ENCODE measurements at regions not wholly inside any gene's neighbourhood (a gene's known extent, or its start where the extent isn't known, plus 50 kb on each side); places are given as distances from the start of the nearest gene placed in this dataset.
A peak's percentile ranks its signal among the peaks of the same experiment; 100 is the strongest.

DNA sequence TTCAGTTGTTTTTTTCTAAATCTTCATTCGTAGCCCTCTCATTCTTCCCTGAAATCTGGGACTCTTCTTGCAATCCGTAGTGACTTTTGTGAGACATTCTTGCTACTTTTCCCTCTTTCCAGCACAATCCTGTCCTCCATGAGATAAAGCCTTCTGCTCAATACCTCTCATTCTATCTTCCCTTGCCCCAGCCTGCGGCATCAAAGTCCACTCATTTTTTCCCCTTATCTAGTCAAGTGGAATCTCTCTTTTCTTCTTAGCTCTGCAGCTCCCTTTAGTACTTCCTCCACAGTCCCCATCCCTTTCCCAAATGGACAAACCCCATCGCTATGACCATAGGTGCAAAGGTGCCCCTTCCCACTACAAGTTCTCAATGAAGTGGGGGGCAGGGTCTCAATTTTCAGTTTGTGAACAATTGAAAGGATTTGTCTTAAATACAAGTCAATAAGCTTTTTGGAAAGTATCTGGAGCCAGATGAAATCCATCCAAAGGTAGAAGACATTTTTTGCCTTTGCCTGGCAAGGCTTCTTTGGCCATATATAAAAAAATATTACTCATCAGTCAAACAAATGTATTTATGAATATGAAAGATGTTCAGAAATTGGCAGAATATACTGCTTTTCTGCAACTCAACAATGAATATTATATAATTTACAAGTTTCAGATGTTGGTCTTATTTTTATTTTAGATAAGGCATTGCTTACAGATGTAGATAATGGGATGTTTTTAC, 179.4 kb downstream of the SNAPC1 start:
- no peak for DNase-seq (ENCODE audit: low read depth in 2 of 3, low spot score in 1 of 3)

DNA sequence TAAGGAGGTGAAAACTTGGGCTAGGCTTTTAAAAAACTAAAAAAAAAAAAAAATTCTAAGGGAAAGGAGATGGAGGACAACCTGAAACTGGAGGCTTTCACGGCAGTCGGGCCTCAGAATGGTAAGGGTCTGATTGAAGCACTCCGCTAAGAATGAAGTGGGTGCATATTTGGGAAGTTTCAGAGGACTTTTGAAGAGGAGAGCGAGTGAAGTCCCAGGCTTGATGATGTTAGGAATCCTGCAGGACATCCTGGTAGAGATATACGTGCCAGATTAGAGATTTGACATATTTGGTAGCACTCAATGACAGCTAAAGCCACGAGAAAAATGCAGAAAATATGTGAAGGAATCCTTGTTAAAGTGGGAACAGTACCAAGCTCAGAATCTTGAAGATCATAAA, 186.2 kb downstream of the SNAPC1 start:
- no peak for DNase-seq (ENCODE audit: low read depth in 2 of 3, low spot score in 1 of 3)

DNA sequence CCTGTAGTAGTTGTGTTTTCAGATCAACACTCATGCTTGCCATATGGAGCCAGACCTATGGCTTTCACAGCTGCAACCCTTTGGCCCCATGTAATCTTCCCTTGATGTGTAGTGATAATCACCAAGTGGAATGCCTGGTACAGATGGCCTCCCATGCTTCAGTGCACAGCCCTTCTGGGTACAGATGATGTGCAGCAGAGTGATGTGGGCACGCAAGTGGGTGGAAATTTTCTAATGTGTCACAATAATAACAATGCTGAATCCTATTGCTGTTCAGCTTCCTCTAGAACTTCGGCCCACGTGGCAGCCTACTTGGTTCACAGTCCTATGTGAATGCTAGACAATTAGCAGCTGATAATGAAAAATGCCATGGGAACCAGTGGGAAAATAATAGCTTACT, 188.1 kb downstream of the SNAPC1 start:
- DNase-seq (ENCODE audit: low read depth in 2 of 3, low spot score in 1 of 3): no peak

DNA sequence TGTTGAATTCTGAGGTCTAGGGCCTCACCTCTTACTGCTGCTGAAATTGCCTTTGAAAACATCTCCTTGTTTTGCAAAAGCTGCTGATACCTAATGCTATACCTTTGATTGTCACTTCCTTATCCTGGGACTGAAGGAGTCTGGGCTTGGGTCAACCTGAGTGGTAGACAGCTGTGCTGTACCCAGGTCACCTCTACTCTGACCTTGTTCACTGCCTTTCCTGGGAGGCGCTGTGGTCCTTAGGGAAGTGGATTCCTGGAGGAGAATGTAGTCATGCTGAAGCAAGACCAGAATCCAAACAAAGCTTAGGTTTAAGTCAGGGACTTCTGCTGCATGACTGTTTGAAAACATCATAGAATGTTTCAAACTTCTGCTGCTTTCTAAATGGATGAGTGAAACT, 191.4 kb downstream of the SNAPC1 start:
- DNase-seq (ENCODE audit: low read depth in 2 of 3, low spot score in 1 of 3): no peak

DNA sequence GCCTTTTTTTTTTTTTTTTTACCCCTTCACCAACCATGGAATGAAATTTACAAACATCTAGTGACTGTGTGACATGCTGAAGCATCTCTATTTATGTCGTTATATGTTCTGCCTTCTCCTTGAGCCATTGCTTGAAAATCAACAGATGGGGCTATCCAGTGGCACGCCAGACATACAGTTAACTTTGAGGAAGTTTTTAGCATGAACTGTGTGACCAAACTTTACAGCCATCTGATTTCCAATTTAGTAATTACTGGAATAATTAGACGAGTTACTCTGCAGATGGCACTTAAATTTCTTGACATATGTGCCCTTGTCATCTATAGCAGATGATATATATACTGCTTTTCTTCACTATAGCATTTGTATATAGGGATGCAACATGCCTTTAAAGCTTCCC, 192.1 kb downstream of the SNAPC1 start:
- DNase-seq (ENCODE audit: low read depth in 2 of 3, low spot score in 1 of 3): no peak

DNA sequence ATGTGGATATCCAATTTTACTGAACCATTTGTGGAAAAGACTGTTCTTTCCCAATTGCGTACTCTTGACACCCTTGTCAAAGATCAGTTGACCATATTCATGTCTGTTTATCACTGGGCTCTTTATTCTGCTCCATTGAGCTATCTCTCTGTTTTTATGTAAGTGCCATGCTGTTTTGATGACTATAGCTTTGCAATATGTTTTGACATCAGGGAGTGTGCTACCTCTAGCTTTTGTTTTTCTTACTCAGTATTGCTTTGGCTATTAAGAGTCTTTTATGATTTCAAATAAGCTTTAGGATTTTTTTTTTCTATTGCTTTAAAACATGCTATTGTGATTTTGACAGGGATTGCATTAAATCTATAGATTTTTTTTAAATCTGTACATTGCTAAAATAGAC, 194.3 kb downstream of the SNAPC1 start:
- no peak for DNase-seq (ENCODE audit: low read depth in 2 of 3, low spot score in 1 of 3)

DNA sequence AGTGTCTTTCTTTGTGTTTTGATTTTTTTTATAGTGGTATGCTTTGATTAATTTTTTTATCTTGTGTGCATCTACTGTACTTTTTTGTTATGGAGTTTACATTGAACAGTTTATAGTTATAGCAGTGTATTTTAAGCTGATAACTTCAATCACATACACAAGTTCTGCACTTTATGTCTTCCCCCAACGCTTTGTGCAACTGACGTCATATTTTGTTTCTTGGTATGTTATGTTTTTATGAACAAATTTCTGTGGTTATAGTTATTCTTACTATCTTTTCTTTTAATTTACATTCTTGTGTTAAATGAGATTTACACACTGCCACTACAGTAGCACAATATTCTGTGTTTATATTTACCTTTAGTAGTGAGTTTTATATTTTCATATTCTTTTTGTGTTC, 197.1 kb downstream of the SNAPC1 start:
- DNase-seq (ENCODE audit: low read depth in 2 of 3, low spot score in 1 of 3): no peak

DNA sequence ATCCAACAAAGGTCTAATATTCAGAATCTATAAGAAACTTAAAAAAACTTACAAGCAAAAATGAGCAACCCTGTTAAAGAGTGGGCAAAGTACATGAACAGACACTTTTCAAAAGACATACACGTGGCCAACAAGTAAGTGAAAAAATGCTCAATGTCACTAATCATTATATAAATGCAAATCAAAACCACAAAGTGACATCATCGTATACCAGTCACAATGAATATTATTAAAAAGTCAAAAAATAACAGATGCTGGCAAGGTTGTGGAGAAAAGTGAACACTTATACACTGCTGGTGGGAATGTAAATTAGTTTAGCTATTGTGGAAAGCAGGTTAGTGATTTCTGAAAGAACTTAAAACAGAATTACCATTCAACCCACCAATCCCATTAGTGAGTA, 199.1 kb downstream of the SNAPC1 start:
- DNase-seq (ENCODE audit: low read depth in 2 of 3, low spot score in 1 of 3): no peak

DNA sequence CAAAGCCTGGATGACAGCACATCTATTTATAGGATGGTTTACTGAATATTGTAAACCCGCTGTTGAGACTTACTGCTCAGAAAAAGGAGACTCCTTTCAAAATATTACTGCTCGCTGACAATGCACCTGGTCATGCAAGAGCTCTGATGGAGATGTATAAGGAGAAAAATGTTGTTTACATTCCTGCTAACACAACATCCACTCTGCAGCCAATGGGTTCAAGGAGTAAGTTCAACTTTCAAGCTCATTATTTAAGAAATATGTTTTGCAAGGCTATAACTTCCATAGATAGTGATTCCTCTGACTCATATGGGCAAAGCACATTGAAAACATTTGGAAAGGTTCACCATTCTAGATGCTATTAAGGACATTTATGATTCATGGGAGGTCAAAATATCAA, 201.7 kb downstream of the SNAPC1 start:
- no peak for DNase-seq (ENCODE audit: low read depth in 2 of 3, low spot score in 1 of 3)

DNA sequence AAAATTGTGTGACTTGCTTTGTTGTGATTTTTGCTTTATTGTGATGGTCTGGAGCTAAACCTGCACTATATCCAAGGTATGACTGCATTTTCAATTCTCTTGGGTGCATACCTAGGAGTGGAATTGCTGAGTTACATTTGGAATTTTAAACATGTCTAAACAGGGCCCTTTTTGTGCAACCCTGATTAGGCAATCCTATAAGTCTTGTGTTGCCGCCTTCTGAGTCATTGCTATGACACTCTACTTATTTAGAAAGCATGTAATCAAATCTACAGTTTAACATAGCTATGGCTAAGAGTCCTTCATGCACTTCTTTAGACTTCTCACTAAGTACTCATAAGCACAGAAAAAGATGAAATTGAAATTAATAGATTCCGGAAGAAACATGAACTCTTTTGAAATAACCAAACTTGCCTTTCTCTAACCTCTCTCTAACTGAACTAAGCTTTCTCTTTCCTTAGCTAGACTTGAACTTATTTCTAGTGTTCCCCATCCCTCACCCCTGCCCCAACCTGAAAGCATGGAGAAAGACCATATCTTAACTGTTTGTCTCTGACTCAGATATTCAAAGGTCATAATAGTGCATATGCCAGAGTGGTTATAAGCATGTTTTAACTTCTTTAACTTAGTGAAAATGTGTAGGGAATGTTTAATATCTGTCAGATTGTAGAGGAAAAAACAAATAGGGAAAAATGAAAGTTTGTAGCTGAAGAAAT, 203.0 kb downstream of the SNAPC1 start:
- DNase-seq (ENCODE audit: low read depth in 2 of 3, low spot score in 1 of 3): no peak

DNA sequence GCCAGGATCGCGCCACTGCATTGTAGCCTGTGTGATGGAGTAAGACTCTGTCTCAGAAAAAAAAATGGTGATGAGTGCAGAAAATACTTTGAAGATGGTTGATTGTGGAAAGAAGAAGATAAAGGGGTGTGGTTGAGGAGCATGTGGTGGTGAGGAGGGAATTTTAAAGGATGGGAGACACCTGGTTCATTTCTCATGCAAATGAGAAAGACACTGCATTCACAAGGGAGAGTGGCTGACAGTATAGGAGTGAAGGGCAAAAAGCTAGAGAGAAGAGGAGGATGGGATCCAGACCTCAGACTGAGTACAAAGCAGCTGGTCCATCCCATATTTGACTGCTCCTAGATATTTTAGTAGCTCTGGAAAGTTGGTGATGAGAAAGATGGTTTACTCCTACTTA, 206.0 kb downstream of the SNAPC1 start:
- no peak for DNase-seq (ENCODE audit: low read depth in 2 of 3, low spot score in 1 of 3)

DNA sequence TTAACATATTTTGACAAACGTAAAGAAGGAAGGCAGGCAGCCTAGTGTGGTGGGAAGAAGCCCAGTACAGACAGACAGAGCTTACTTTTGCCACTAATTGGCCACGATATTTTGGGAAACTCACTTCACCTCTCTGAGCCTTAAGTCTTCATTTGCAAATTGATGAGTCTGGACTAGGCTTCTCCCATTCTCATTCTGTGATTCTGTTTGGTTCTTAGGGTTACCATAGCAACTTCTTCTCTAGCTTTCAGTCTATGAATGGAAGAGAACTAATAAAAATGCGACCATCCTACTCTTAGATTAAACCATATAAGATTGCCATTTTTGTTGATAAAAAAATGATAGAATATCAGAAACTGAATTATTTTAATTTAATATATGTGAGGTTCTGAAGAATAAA, 210.5 kb downstream of the SNAPC1 start:
- DNase-seq (ENCODE audit: low read depth in 2 of 3, low spot score in 1 of 3): no peak

DNA sequence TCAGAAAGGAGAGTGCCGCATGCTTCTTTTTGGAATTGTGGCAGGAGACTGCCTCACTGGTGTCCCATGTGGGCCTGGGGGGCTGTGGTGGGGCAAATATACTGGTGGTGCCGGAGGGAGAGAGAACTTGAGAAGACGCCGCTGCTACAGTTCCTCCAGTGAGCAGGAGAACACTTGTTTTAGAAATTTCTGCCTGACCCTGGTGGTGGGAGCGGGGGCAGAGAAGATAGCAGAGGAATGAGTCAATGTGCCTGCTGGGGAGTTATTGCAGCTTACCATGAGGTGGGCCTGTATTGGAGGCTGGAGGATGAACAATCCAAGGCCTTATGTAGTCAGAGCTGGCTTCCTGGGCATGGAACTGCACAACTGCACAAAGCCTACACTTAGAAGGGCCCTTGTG, 211.8 kb downstream of the SNAPC1 start:
- DNase-seq (ENCODE audit: low read depth in 2 of 3, low spot score in 1 of 3): no peak

DNA sequence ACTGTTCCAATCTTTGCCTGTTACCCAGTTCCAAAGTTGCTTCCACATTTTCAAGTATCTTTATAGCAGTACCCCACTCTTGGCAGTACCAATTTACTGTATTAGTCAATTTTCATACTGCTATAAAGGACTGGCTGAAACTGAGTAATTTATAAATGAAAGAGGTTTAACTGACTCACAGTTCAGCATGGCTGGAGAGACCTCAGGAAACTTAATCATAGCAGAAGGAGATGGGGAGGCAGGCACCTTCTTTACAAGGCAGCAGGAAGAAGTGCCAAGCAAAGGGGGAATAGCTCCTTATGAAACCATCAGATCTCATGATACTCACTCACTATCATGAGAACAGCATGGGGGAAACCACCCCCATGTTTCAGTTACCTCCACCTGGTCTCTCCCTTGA, 215.0 kb downstream of the SNAPC1 start:
- no peak for DNase-seq (ENCODE audit: low read depth in 2 of 3, low spot score in 1 of 3)

DNA sequence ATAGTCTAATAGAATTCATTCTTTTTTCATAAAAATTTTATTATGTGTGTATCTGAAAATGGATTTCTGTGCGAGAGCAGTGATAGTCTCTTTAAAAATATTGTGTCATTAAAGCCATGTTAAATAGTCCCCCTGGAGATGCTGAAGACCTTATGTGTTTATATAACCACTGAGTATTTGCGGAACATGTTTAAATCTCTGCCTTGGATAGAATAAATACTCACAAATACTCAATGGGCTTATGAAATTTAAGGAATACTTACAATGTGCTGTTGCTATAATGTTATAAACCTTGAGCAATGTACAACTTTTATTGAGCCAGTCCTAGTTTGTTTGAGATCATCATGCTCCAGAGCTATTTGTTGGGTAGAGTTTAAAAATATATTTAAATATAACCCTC, 226.0 kb downstream of the SNAPC1 start:
- DNase-seq (ENCODE audit: low read depth in 2 of 3, low spot score in 1 of 3): no peak

DNA sequence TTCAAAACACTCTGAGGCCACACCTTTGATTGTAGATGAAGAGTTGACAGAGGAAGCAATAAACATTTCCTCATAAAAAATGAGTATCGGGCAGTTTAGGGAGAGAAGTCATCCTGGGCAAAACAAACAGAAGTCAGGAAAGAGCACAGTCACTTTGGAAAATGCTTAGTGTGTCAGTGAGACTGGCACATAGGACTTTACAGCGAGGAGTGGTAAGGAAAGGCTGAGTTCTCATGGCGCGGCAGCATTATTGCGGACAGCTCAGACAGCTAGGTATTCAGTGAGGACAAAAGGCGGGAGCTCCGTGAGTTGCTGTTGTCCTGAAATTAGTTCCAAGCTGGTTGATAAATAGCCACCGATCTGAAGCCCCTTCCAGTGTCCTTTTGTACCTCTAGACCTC, 229.9 kb downstream of the SNAPC1 start:
- DNase-seq (ENCODE audit: low read depth in 2 of 3, low spot score in 1 of 3): no peak

DNA sequence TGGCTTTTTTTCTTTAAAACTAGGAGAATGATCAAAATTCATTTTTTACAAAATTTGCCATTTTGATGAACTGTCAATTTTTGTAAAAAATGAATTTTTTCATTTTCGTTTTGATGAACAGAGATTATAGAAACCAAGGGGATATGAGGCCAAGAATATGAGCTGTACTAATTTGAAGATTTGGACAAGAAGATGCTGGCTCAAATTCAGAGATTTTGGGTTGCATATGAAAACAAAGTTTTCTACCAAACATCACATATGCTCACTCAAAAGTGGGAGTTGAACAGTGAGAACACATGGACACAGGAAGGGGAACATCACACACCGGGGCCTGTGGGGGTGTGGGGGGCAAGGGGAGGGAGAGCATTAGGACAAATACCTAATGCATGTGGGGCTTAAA, 230.7 kb downstream of the SNAPC1 start:
- no peak for DNase-seq (ENCODE audit: low read depth in 2 of 3, low spot score in 1 of 3)

DNA sequence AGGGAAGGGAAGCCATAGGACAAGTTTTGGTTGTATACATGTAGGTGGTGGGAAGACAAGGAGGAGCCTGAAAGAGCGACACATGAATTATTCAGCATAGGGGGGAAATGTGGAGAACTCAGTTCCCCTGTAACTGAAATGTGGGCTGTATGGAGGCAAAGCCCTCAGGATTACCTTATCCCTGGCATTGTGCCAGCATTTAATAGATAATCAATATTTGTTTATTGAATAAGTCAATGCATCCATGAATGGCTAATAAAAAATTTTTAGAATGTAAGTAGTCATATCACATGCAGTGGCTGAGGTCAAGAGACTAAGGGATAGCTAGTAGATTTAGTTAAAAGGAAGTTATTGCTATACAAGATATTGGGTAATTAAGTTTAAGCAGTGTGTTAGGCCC, 232.4 kb downstream of the SNAPC1 start:
- DNase-seq (ENCODE audit: low read depth in 2 of 3, low spot score in 1 of 3): no peak

DNA sequence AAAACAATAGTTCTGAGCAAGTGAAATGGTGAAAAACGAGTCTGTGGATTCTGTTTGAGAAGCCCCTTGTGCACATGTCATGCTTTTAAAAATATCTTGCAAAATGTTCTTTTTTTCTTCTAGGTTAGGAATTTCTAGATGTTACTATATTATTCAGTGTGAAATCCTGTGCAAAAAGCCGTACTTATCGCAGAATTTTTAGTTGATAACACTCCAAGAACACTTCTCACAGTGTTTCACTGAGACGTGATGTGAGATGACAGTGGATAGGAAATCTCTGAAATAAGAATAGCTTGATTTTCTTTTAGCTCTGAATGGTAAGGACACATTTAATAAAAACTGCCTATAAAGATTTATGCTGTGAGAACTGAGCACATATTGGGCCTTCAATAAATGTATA, 234.5 kb downstream of the SNAPC1 start:
- DNase-seq (ENCODE audit: low read depth in 2 of 3, low spot score in 1 of 3): no peak

DNA sequence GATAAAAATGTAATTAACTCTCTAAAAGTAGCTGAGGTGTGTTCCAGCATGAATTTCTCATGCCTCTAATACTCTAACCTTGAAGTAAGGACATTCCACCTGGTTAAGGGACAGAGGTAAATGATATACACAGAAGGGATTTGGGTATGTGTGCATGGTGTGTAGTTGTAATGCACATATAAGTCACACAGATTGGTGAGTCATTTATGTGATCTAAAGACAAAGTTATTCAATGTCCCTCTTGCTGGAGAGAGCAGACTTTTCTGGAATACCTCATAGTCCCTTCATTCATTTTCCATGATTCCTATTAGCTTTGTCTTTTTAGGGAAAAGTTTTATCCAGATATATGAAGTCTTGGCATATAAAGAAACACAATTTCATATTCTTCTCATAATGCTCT, 234.9 kb downstream of the SNAPC1 start:
- DNase-seq (ENCODE audit: low read depth in 2 of 3, low spot score in 1 of 3): no peak

DNA sequence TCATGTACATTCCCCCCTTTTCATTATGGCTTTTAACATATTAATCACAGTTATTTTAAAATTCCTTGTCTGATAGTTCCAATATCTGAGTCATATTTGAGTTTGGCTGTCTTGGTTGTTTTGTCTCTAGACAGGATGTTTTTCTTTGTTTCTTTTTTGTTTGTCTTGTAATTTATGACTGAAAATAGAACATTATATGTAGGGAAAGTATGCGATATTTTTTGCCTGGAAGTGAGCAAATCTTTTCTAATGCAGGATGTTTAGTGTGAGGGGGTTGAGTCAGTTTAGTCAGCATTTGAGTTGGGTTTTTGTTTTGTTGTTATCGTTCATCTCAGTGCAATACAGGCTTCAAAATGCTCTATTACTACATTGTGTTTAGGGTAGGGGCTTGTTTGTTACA, 239.7 kb downstream of the SNAPC1 start:
- DNase-seq (ENCODE audit: low read depth in 2 of 3, low spot score in 1 of 3): no peak

DNA sequence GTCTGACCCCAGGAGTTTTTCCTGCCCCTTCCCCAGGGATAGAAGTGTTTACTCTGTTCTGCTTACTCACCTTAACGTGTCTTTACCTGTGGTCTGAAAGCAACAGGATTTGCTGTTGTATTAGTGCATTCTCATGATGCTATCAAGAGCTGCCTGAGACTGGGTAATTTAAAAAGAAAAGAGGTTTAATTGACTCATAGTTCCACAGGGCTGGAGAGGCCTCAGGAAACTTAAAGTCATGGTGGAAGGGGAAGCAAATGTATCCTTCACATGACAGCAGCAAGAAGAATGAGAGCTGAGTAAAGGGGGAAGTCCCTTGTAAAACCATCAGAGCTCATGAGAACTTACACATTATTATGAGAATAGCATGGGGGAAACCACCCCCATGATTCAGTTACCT, 240.4 kb downstream of the SNAPC1 start:
- peak in 1 of 3 donors; percentile 9 for DNase-seq (ENCODE audit: low read depth in 2 of 3, low spot score in 1 of 3)

DNA sequence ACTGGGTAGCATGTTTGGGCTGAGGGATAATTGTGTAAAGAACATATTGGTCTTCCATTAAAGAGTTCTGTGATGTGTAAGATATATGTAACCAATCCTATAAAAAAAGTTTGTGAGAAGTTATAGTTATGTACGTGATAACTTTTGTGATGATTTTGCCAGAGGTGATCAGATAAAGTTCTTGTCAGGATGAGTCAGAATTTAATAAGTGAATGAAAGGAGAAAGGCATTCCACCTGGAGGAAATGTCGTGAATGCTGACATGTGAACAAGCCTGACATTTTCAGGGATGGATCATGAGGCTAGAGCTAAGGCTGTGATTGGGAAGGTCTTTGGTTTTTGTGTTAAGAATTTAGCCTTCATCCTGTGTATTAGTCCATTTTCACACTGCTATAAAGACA, 241.5 kb downstream of the SNAPC1 start:
- DNase-seq (ENCODE audit: low read depth in 2 of 3, low spot score in 1 of 3): no peak

Data from stimulated activated CD4-positive, alpha-beta T cell treated with anti-CD3 and anti-CD28 coated beads, Interleukin-12 subunit alpha, Interleukin-12 subunit beta, amount 100 ng/mL, for 48 hours (primary cell).